ENCODE measurements at regions not wholly inside any gene's neighbourhood (a gene's known extent, or its start where the extent isn't known, plus 50 kb on each side); places are given as distances from the start of the nearest gene placed in this dataset.

- H3K18ac ChIP-seq (ENCODE audit: low read length): no peak overlapping the region
- H2AFZ ChIP-seq (ENCODE audit: low read length): no peak overlapping the region
- DNase-seq (ENCODE audit: low spot score): no peak
- no CpG with 5 or more reads among the region's 4 CpGs for WGBS, 2 donors (ENCODE audit: extremely low coverage in 2 of 2, insufficient read length in 2 of 2, insufficient replicate concordance in 1 of 2)
- no peaks in the 10 kb centered on the region for H3K4me1 ChIP-seq (ENCODE audit: control insufficient read depth in 2 of 2, insufficient read depth in 1 of 2, low read depth in 1 of 2, low read length in 2 of 2)
- H3K27ac ChIP-seq (replicated peaks; ENCODE audit: low read length): no peak overlapping the region
- no peaks in the 10 kb centered on the region for H3K27me3 ChIP-seq (ENCODE audit: control insufficient read depth in 3 of 3, insufficient read depth in 3 of 3, low read depth in 1 of 3, low read length in 3 of 3)
- H2AK5ac ChIP-seq (ENCODE audit: low read depth, low read length): no peak overlapping the region
- H3K4ac ChIP-seq (ENCODE audit: low read length): no peak overlapping the region
- H3K9me3 ChIP-seq (replicated peaks in 1 of 2; ENCODE audit: control insufficient read depth in 2 of 2, insufficient read depth in 1 of 2, low read depth in 1 of 2, low read length in 2 of 2): peaks cover 0 to 3% of the 10 kb centered on the region in 2 donors
- H3K14ac ChIP-seq (ENCODE audit: low read length): no peak overlapping the region
- H3K79me1 ChIP-seq (ENCODE audit: low read depth, low read length): no peaks in the 10 kb centered on the region
- H4K8ac ChIP-seq (ENCODE audit: low read depth, low read length): no peak overlapping the region
- H3K9ac ChIP-seq (ENCODE audit: low read depth, low read length, poor library complexity): no peak overlapping the region
- no peak overlapping the region for H2BK5ac ChIP-seq (ENCODE audit: low read length)
- H2BK15ac ChIP-seq (ENCODE audit: low read length): no peak overlapping the region
- H3K4me2 ChIP-seq (ENCODE audit: insufficient read depth, low read length, poor library complexity, severe bottlenecking): no peak overlapping the region
- no peak overlapping the region for H2BK12ac ChIP-seq (ENCODE audit: low read length)
- no peak overlapping the region for H4K91ac ChIP-seq (ENCODE audit: low read depth, low read length, poor library complexity)
- no peak overlapping the region for H2BK120ac ChIP-seq (ENCODE audit: low read depth, low read length)
- no peak overlapping the region for H3K23ac ChIP-seq (ENCODE audit: low read depth, low read length, poor library complexity)
- no peaks in the 10 kb centered on the region for H3K36me3 ChIP-seq (replicated peaks in 1 of 2; ENCODE audit: control insufficient read depth in 2 of 2, insufficient read depth in 2 of 2, low read length in 2 of 2)
- H3K4me3 ChIP-seq (ENCODE audit: low read length in 2 of 2): peak overlapping the region in 1 of 2 donors; percentile 16
These were observed 486.4 kb upstream of the KIF2B start for GRCh38 chr17:53336281-53336680.

GRCh38 chr17:53335443-53335842 lies 487.3 kb upstream of the KIF2B start:
- no peaks in the 10 kb centered on the region for H3K4me1 ChIP-seq (ENCODE audit: control insufficient read depth in 2 of 2, insufficient read depth in 1 of 2, low read depth in 1 of 2, low read length in 2 of 2)
- no peak for DNase-seq (ENCODE audit: low spot score)
- H2BK120ac ChIP-seq (ENCODE audit: low read depth, low read length): no peak overlapping the region
- H2BK15ac ChIP-seq (ENCODE audit: low read length): no peak overlapping the region
- peaks cover 0 to 3% of the 10 kb centered on the region in 2 donors for H3K9me3 ChIP-seq (replicated peaks in 1 of 2; ENCODE audit: control insufficient read depth in 2 of 2, insufficient read depth in 1 of 2, low read depth in 1 of 2, low read length in 2 of 2)
- H2AFZ ChIP-seq (ENCODE audit: low read length): no peak overlapping the region
- no peak overlapping the region for H3K27ac ChIP-seq (replicated peaks; ENCODE audit: low read length)
- H3K36me3 ChIP-seq (replicated peaks in 1 of 2; ENCODE audit: control insufficient read depth in 2 of 2, insufficient read depth in 2 of 2, low read length in 2 of 2): no peaks in the 10 kb centered on the region
- H2AK5ac ChIP-seq (ENCODE audit: low read depth, low read length): no peak overlapping the region
- no peak overlapping the region for H3K23ac ChIP-seq (ENCODE audit: low read depth, low read length, poor library complexity)
- H3K18ac ChIP-seq (ENCODE audit: low read length): no peak overlapping the region
- H2BK12ac ChIP-seq (ENCODE audit: low read length): no peak overlapping the region
- no peaks in the 10 kb centered on the region for H3K79me1 ChIP-seq (ENCODE audit: low read depth, low read length)
- H3K27me3 ChIP-seq (ENCODE audit: control insufficient read depth in 3 of 3, insufficient read depth in 3 of 3, low read depth in 1 of 3, low read length in 3 of 3): no peaks in the 10 kb centered on the region
- H4K8ac ChIP-seq (ENCODE audit: low read depth, low read length): no peak overlapping the region
- no peak overlapping the region for H3K4ac ChIP-seq (ENCODE audit: low read length)
- no peak overlapping the region for H3K4me2 ChIP-seq (ENCODE audit: insufficient read depth, low read length, poor library complexity, severe bottlenecking)
- H2BK5ac ChIP-seq (ENCODE audit: low read length): no peak overlapping the region
- no CpG with 5 or more reads among the region's 1 CpG for WGBS, 2 donors (ENCODE audit: extremely low coverage in 2 of 2, insufficient read length in 2 of 2, insufficient replicate concordance in 1 of 2)
- no peak overlapping the region for H3K4me3 ChIP-seq (ENCODE audit: low read length in 2 of 2)
- H4K91ac ChIP-seq (ENCODE audit: low read depth, low read length, poor library complexity): no peak overlapping the region
- H3K9ac ChIP-seq (ENCODE audit: low read depth, low read length, poor library complexity): no peak overlapping the region
- H3K14ac ChIP-seq (ENCODE audit: low read length): no peak overlapping the region

GRCh38 chr17:53330756-53331155 lies 492.0 kb upstream of the KIF2B start:
- no peak overlapping the region for H4K91ac ChIP-seq (ENCODE audit: low read depth, low read length, poor library complexity)
- H3K9me3 ChIP-seq (replicated peaks in 1 of 2; ENCODE audit: control insufficient read depth in 2 of 2, insufficient read depth in 1 of 2, low read depth in 1 of 2, low read length in 2 of 2): no peaks in the 10 kb centered on the region
- H2AK5ac ChIP-seq (ENCODE audit: low read depth, low read length): no peak overlapping the region
- no peak overlapping the region for H3K23ac ChIP-seq (ENCODE audit: low read depth, low read length, poor library complexity)
- no peak overlapping the region for H3K18ac ChIP-seq (ENCODE audit: low read length)
- no peaks in the 10 kb centered on the region for H3K4me1 ChIP-seq (ENCODE audit: control insufficient read depth in 2 of 2, insufficient read depth in 1 of 2, low read depth in 1 of 2, low read length in 2 of 2)
- no peak overlapping the region for H3K9ac ChIP-seq (ENCODE audit: low read depth, low read length, poor library complexity)
- no peaks in the 10 kb centered on the region for H3K79me1 ChIP-seq (ENCODE audit: low read depth, low read length)
- H2BK120ac ChIP-seq (ENCODE audit: low read depth, low read length): no peak overlapping the region
- no peak overlapping the region for H2BK15ac ChIP-seq (ENCODE audit: low read length)
- no peak overlapping the region for H4K8ac ChIP-seq (ENCODE audit: low read depth, low read length)
- H3K27ac ChIP-seq (replicated peaks; ENCODE audit: low read length): no peak overlapping the region
- no CpG with 5 or more reads among the region's 2 CpGs for WGBS, 2 donors (ENCODE audit: extremely low coverage in 2 of 2, insufficient read length in 2 of 2, insufficient replicate concordance in 1 of 2)
- H3K27me3 ChIP-seq (ENCODE audit: control insufficient read depth in 3 of 3, insufficient read depth in 3 of 3, low read depth in 1 of 3, low read length in 3 of 3): no peaks in the 10 kb centered on the region
- H2AFZ ChIP-seq (ENCODE audit: low read length): no peak overlapping the region
- H2BK12ac ChIP-seq (ENCODE audit: low read length): no peak overlapping the region
- DNase-seq (ENCODE audit: low spot score): no peak
- no peak overlapping the region for H2BK5ac ChIP-seq (ENCODE audit: low read length)
- no peak overlapping the region for H3K4me3 ChIP-seq (ENCODE audit: low read length in 2 of 2)
- no peak overlapping the region for H3K4me2 ChIP-seq (ENCODE audit: insufficient read depth, low read length, poor library complexity, severe bottlenecking)
- H3K4ac ChIP-seq (ENCODE audit: low read length): no peak overlapping the region
- H3K14ac ChIP-seq (ENCODE audit: low read length): no peak overlapping the region
- H3K36me3 ChIP-seq (replicated peaks in 1 of 2; ENCODE audit: control insufficient read depth in 2 of 2, insufficient read depth in 2 of 2, low read length in 2 of 2): no peaks in the 10 kb centered on the region

- no peak for DNase-seq (ENCODE audit: low spot score)
These were observed 501.1 kb upstream of the KIF2B start for GRCh38 chr17:53321651-53322050.

More at GRCh38 chr17:53321651-53322050, 501.1 kb upstream of the KIF2B start:
- Histone ChIP-seq H3K23ac (ENCODE audit: low read depth, low read length, poor library complexity) (no peak overlapping the region), H3K4me1 (ENCODE audit: control insufficient read depth in 2 of 2, insufficient read depth in 1 of 2, low read depth in 1 of 2, low read length in 2 of 2) (no peaks in the 10 kb centered on the region), H3K4me3 (ENCODE audit: low read length in 2 of 2) (no peak overlapping the region), H3K9ac (ENCODE audit: low read depth, low read length, poor library complexity) (no peak overlapping the region), H3K36me3 (replicated peaks in 1 of 2; ENCODE audit: control insufficient read depth in 2 of 2, insufficient read depth in 2 of 2, low read length in 2 of 2) (no peaks in the 10 kb centered on the region), H2AFZ (ENCODE audit: low read length) (no peak overlapping the region), H2BK12ac (ENCODE audit: low read length) (no peak overlapping the region), H3K9me3 (replicated peaks in 1 of 2; ENCODE audit: control insufficient read depth in 2 of 2, insufficient read depth in 1 of 2, low read depth in 1 of 2, low read length in 2 of 2) (peaks cover 0 to under 1% of the 10 kb centered on the region in 2 donors), H2AK5ac (ENCODE audit: low read depth, low read length) (no peak overlapping the region), H2BK120ac (ENCODE audit: low read depth, low read length) (no peak overlapping the region), H2BK5ac (ENCODE audit: low read length) (no peak overlapping the region), H3K27ac (replicated peaks; ENCODE audit: low read length) (no peak overlapping the region), H4K8ac (ENCODE audit: low read depth, low read length) (no peak overlapping the region), H3K79me1 (ENCODE audit: low read depth, low read length) (no peaks in the 10 kb centered on the region), H4K91ac (ENCODE audit: low read depth, low read length, poor library complexity) (no peak overlapping the region), H3K27me3 (ENCODE audit: control insufficient read depth in 3 of 3, insufficient read depth in 3 of 3, low read depth in 1 of 3, low read length in 3 of 3) (no peaks in the 10 kb centered on the region), H3K18ac (ENCODE audit: low read length) (no peak overlapping the region), H3K4me2 (ENCODE audit: insufficient read depth, low read length, poor library complexity, severe bottlenecking) (no peak overlapping the region), H2BK15ac (ENCODE audit: low read length) (no peak overlapping the region), H3K14ac (ENCODE audit: low read length) (no peak overlapping the region), H3K4ac (ENCODE audit: low read length) (no peak overlapping the region)
- WGBS, 2 donors (ENCODE audit: extremely low coverage in 2 of 2, insufficient read length in 2 of 2, insufficient replicate concordance in 1 of 2): no CpG with 5 or more reads among the region's 2 CpGs
